Kidney capillary endothelial cell (primary cell): ENCODE measurements at regions not wholly inside any gene's neighbourhood (a gene's known extent, or its start where the extent isn't known, plus 50 kb on each side); places are given as distances from the start of the nearest gene placed in this dataset.
"Not testable (repeated sequence)": the region's sequence is repeated elsewhere in the genome, so short reads cannot be mapped to it uniquely, and the experiment has no call there.

Source experiments
- DNase-seq: peaks from one replicate; pipeline ENCODE4 v3.0.0-alpha.2; 2018; ENCODE audit warnings: low spot score

DNA sequence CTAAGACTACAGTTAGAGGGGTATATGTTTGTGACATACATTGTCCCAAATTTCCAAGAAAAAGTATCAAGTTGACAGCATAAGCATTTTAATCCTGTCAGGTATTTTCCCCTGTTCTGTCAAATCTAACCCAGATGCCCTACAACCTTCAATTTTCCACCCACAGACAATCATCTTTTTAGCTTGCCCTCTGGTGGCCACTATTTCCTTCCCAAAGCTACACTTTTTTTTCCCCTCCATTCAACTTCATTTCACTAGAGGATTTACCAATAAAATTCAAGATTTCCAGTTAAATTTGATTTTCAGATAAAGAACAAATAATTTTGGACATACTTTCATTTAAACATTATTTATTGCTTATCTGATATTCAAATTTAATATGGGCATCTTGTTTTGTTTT is 286.6 kb downstream of the TENT5A start:
- no peak for DNase-seq

DNA sequence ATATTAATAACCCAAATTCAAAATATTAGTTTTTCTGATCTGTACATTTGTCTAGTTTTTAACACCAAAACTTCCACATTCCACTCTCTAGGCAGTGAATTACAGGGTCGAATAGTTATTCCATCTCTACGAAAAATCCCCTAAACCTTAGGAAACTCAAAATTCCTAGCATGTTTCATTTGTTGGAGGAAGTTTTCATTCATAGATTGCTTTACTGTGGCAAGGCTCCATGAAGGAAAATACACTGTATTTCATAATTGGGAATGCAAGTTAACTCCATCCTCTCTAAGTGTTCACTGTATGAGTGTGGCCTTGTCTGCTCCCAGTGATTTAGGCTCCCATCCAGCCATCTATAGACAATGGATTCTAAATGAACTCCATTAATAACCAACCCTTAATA is 296.1 kb downstream of the TENT5A start:
- no peak for DNase-seq

DNA sequence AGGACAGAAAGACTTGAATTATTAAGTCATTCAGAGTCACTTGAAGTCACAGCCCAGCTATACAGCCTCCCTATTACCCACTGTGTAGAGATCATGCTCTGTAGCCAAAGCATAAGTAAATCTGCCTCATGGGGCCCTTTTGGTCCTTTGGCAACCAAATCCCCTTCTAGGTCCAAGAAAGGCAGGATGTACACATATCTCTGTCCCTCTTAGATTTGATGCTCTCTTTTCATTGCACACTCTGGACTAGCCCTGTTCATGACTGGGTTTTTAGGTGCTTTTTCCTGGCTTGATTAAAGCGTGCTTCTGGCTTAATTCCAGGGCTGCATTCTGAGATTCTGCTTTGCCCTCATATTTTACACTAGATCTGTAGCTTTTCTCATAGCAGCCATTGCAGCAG is 296.8 kb downstream of the TENT5A start:
- no peak for DNase-seq

DNA sequence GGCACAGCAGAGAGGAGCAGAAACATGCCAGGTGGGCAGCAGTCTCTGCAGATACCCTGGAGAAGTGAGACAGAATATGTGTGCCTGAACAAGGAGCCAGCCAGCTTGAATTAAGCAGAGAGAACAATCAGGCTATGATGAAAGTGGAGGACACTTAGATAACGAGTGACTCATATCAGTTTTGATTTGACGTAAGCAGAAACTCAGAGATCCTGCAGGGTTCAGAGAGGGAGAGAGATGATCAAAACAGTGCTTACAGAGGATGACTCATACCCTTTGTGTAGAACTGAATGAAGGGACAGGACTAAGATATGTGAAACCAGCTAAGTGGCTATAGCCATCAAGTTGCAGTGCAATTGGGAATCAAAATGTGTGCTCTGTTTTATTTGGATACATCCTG is 300.7 kb downstream of the TENT5A start:
- no peak for DNase-seq

DNA sequence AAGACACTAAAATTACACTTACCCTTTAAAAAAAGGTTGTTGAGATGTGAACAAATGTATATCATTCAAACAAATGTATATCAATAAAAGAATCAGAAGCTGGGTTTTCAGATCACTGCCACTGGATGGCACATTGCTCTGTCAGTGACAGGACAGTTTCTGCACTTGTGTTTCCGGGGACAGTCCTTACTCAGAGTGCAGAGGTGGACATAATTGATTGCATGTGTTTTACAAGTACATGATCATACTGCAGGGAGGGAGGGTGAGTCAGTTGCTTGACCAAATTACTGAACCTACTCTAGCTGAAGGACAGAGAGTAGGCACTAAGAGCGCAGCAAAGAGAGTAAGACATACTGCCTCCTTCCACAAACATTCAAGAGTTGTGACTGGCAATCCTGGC is 302.3 kb downstream of the TENT5A start:
- no peak for DNase-seq

DNA sequence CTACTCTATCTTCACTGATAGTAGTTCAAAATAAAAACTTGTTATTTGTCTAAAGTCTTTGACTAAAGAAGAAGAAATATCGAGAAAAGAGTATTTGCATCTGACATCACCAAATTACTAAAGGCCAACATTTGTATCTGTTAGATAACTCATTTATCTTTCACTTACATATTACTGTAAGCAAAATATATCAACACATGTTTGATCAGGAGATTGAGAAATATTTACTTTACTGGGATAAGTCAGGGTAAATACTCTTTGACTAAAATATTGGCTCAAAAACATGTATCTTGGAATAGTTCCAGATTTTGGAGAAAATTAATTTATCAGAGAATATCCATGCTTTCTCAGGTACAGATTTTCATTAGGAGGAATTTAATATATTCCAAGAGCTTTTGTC is 306.0 kb downstream of the TENT5A start:
- DNase-seq: no peak

DNA sequence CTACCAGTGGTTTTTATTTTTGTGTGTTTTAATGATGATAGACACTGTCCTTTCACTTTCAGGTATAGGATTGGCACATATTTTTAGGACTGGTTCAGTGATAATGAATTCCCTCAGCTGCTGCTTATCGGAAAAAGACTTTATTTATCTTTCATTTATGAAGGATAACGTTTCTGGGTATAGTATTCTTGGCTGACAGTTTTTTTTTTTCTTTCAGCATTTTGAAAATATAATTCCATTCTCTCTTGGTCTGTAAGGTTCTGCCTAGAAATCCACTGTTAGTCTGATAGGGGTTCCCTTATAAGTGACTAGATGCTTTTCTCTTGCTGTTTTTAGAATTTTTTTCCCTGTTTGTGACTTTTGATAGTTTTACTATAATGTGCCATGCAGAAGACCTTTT is 313.1 kb downstream of the TENT5A start:
- no peak for DNase-seq

DNA sequence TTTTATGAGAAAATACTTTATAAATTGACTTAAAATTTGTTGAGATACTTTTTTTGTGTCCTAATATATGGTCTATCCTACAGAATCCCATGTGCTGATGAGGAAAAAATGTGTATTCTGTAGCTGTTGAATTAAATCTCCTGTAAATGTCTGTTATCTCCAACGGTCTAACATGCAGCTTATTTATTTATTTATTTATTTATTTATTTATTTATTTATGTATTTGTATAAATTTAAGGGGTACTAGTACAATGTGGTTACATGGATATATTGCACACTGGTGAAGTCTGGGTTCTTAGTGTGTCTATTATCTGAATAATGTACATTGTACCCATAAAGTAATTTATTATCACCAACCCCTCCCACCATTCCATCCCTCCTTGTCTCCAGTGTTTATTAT is 315.5 kb downstream of the TENT5A start:
- no peak for DNase-seq

DNA sequence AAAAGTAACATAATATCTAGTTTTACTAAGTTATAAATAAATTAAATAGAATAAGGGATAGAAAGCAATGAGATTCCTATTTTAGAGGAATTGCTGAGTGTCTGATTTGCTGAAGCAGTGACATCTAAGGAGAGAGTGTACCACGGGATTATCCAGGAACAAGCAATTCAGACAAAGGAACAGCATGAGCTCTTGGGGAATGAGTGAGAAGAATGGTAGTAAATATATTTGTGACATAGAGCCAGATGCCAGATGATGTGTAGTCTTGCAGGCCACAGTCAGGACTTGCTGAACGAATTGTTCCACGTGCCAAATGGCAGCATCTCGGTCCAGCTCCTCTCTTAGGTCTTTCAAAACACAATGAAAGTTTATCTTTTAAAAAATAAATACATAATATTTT is 339.2 kb downstream of the TENT5A start:
- DNase-seq: no peak

DNA sequence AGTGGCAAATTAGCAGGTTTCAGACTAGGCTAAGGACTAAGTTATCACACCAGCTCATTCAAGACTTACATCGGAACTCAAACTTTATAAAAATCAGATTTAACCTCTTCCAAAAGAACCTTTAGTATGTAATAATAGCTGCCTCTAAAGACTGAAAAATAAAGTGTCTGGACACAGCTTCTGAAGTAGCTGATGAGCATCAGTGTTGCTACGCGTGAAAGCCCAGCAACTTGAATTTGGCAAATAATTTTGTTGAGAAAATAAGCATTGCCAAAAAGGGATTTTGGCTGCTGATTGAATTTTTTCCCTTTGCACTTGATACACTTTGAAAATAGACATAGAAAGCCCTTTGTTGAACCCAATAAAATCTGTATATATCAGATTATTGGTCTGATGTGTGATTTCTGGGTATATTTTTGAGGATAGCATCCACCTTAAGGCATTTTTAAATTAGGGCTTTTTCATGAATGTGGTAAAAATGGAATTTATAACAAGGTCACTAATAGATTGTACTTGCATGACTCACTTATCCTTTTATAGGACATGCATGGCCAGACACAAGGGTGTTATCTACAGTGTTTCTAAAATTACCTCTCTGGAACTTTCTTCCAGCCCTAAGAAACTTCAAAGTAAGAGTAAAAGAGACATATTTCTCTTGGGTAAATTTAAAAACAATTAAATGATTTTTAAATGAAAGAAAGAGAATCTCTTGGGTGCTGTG is 350.4 kb downstream of the TENT5A start:
- DNase-seq: no peak

DNA sequence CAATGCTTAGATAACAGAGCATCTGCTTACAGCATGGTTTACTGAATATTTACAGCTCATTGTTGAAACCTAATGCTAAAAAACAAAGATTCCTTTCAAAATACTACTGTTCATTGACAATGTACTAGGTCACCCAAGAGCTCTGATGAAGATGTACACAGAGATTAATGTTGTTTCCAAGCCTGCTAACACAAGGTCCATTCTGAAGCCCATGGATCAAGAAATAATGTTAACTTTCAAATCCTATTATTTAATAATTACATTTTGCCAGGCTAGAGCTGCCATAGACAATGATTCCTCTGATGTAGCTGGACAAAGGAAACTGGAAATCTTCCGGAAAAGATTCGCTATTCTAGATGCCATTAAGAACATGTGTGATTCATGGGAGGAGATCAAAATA is 355.6 kb downstream of the TENT5A start:
- no peak for DNase-seq

DNA sequence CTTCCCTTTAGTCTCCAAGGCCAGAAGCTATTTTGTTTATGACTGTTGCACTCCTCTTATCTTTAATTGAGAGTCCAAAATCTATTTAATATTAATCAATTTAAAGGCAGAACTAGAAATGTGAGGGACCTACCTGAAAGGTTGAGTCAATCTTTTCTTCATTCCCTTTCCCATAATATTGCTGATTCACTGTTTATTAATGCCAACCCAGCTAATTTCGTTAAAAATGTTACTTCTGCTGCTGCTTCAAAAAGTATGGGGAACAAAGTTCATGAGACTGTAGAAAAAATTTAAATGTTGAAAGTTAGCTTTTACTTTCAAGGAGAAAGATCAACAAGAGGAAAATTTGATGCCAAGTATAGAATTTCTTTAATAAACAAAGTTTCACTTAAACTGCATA is 365.3 kb downstream of the TENT5A start:
- DNase-seq: no peak

DNA sequence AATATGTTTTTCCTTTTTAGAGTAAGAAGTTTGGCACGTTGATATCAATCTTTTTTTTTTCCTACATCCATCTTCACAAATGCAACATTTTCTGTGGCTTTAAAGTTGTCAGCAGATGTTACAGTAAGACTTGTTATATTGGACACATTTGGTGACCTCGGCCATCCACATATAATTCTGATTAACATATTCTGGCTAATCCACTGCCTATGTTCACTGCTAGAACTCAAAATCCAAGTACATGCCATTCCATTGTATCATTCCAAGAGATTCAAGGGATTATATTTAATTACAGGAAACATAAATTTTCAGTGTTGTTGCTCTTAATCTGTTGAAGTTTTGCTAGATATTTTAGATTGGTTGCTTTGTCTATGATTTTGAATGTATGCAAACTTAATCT is 367.6 kb downstream of the TENT5A start:
- no peak for DNase-seq

DNA sequence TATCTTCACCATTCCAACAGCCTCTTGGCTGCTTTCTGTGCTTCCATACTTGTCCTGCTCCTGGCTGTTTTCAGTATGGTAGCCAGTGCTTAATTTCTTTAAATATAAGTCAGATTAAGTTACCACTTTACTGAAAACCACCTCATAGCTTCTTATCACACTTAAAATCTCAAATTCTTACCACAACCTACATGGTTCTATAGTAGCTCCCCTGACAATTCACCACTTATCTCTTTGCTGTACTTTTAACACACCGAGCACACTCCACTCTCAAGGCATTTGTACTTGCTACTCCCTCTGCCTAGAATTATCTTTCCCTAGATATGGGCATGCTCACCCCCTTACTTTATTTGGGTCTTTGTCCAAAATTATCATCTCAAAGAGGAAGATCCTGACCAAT is 369.0 kb downstream of the TENT5A start:
- no peak for DNase-seq

DNA sequence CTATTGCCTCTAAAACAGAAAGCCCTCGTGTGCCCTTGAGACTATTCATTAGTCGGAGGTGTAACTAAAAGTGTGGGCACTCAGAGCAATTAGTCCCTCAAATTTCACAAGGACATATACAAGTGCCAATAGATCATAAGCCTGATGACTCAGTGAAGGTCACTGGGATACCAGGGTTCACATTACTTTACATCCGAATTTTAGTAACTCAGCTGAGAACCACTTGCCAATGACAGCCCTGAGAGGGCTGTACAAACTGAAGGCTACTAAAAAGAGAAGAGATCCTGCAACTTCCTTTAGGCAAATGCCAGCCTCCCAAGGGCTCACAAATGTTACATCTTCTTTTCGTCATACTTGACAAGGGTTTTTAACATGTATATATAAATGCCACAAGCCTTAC is 369.6 kb downstream of the TENT5A start:
- DNase-seq: no peak

DNA sequence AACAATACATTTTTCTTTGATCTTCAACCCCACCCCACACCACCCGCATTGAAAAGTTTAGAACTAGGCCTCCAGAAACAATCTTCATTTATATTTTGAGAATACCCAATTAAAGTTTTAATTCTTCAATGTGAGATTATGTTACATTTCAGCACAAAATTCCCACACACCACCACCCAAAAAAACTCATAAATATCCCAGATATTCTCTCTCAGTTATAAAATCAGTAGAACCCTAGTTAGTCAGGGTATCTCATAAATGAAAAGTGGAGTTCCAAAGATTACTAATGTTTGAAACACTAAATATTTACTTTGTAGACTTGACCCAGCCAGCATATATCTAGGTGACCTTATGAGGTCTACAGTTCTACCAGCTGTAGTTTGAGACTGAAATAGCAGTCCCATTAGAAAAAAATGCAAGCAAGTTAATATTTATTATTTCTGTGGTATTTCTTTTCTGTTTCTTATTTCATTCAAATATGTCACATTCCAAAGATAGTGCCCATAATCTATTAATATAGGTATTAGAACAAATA is 371.0 kb downstream of the TENT5A start:
- no peak for DNase-seq

DNA sequence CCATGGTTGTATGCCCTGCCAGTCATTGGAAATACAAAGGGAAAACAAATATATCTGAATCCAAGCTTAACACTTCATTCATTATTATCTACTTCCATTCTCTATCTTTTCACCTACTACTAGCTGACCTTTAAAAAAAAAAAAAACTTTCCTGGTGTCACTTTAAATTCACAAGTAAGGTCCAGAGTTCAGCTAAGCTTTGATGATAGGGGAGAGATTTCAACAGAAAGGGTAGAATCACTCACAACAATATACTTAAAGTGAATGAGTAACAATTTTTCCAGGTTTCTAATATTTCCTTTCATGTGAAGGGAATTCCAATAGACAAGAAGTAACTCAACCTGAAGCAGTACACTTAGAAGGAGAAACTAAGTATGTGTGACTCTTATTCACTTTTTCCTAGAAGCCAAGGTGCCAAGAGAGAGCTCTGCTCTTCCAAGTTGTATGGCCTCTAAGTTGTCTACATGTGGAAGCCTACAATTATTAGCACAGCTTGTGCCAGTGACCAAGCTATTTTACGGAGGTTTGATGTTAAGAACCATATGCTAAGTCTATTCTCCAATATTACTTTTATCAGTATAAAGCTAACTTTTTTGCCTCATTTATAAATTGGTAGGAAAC is 371.7 kb downstream of the TENT5A start:
- DNase-seq: no peak

DNA sequence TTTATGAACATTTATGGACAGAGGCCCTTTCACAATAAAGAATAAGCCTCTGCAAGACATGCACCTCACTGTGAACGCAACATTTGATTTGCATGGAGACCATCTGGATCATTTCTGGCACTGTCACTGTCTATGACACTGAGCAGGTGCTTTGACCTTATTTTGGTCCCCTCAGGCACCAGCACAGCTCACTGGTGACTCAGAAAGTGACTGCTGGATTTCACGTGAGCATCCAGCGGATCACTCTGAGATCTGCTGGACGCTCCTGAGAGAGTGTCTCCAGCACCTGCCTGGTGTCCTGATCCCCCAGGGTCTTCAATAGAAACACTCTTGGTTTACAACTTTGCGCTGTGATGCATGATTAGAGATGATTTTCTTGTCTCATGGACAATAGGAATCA is 375.7 kb downstream of the TENT5A start:
- DNase-seq: no peak

DNA sequence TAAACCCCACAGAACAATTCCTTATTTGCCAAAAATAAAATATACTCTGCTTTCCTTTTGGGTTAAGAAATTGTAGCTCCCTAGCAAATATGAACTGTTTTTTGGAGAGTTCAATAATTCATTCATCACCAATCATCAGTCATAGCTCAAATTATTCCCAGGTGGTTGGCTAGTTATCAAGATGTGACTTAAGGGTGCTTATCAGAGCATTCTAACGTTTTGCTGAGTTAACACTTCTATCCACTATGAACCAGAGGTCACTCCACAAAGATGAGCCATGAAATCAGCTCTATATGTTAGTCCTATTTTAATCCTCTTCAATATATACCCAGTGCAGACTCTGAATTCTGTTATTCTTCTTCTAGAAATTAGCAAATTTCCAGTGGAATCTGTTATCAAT is 379.1 kb downstream of the TENT5A start:
- no peak for DNase-seq

DNA sequence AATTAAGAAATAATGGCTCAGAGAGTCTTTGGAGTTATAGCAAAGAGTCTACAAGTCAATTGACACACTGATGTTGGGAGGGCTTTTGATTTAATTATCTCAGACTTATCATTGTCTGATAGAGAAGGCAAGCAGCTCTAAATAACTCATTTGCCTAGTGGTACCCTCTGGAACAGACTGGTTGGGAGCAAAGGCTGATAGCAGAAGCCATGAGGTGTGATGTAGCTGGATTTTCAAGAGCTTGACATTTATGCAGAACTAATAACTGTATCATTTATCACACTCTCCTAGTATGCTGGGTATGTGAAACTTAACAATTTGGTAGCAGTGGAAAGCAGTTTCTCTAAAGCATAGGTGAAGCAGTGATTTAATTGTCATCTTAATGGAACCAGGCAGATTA is 380.6 kb downstream of the TENT5A start:
- DNase-seq: no peak

DNA sequence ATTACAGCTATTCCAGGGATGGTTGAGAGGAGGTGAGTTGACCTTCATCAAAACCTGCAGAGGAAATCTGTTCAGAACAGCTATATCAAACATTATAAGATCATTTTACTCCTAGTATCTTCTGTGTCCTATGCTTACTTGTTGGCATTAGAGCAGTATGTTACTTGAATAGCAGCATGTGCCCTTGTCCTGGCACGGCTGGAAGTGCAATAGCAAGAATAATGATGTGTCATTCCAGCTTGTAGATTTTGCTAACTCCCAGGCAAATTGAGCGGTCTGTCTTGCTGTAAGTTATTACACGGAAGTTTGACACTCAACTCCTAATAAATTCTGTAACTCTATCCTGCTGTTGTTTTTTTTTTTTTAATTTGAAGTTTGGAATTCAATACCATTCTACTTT is 385.5 kb downstream of the TENT5A start:
- no peak for DNase-seq

DNA sequence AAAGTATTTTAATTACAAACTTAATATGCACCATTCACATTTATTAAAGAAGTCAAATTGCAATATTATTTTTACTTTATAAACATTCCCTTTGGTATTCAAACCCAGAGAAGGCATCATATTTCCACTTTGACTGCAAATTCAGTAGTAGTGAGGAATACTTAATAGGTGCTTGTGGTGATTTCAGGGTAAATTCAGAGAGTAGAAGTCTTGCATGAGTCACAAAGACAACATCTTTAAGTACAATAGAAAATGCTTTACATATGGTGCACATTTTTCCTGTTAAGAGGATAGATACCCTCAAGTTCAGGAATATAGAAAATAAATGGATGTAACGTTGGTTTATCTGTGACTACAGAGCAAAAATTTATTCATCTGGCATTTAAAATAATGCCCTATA is 390.2 kb downstream of the TENT5A start:
- DNase-seq: no peak

DNA sequence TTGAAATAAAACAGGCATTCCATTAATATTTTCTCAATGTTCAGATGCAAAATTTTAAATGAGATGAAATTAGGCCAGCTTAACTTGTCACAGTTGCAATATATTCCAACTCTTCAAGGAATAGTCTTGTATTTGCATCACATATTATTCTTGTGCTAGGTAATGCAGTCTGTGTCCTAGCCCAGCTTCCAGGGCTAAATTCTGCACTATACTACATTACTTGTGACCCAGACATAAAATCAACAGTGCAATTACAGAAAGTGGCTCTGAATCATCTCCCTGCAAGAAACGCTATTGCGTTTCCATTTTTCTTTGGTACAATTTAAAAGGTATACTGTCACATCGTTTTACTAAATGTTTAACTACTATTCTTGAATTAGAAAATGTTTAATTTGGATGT is 399.2 kb downstream of the TENT5A start:
- no peak for DNase-seq

DNA sequence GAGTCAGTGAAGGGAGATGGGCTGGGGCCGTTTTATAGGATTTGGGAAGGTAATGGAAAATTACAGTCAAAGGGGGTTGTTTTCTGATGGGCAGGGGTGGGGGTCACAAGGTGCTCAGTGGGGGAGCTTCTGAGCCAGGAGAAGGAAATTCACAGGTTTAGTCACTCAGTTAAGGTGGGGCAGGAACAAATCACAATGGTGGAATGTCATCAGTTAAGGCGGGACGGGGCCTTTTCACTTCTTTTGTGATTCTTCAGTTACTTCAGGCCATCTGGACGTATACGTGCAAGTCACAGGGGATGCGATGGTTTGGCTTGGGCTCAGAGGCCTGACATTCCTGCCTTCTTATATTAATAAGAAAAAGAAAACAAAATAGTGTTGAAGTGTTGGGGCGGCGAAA is 408.5 kb downstream of the TENT5A start:
- DNase-seq: not testable (repeated sequence)
